ENCODE measurements at regions not wholly inside any gene's neighbourhood (a gene's known extent, or its start where the extent isn't known, plus 50 kb on each side); places are given as distances from the start of the nearest gene placed in this dataset.
"Not testable (repeated sequence)": the region's sequence is repeated elsewhere in the genome, so short reads cannot be mapped to it uniquely, and the experiment has no call there.

GRCh38 chrX:26914232-26914631 lies 548.9 kb downstream of the PPP4R3C start:
- no peaks in the 10 kb centered on the region for H3K9me3 ChIP-seq
- H3K36me3 ChIP-seq, result no peaks in the 10 kb centered on the region
- H3K27me3 ChIP-seq, result peaks cover 0 to 15% of the 10 kb centered on the region in 2 donors
- no peaks in the 10 kb centered on the region for H3K4me1 ChIP-seq
- no peak for DNase-seq (ENCODE audit: low spot score in 2 of 2)
- TF ChIP-seq POLR2AphosphoS5 (IDR thresholded peaks at IDR 0.05), result no peak
- TF ChIP-seq CTCF (IDR thresholded peaks at IDR 0.05), result no peak
- H3K4me3 ChIP-seq, result no peak overlapping the region
- H3K27ac ChIP-seq, result no peak overlapping the region
- intact Hi-C loops (cut with DNase I; ENCODE audit: low total_unique reads), result no loop called here

- H3K27ac ChIP-seq; intact Hi-C loops (cut with DNase I; ENCODE audit: low total_unique reads); H3K9me3 ChIP-seq; H3K4me1 ChIP-seq; H3K4me3 ChIP-seq; DNase-seq (ENCODE audit: low spot score in 2 of 2); H3K27me3 ChIP-seq; H3K36me3 ChIP-seq: not testable (repeated sequence)
Observed at GRCh38 chrX:26911785-26912184, 551.4 kb downstream of the PPP4R3C start.

- no peak overlapping the region for H3K4me3 ChIP-seq
- DNase-seq (ENCODE audit: low spot score in 2 of 2), result no peak
- H3K27ac ChIP-seq, result no peak overlapping the region
- intact Hi-C loops (cut with DNase I; ENCODE audit: low total_unique reads), result no loop called here
- TF ChIP-seq CTCF (IDR thresholded peaks at IDR 0.05) (no peak), POLR2A (IDR thresholded peaks at IDR 0.05) (no peak), POLR2AphosphoS5 (IDR thresholded peaks at IDR 0.05) (no peak)
- H3K36me3 ChIP-seq, result no peaks in the 10 kb centered on the region
- no peaks in the 10 kb centered on the region for H3K9me3 ChIP-seq
- H3K4me1 ChIP-seq, result no peaks in the 10 kb centered on the region
- H3K27me3 ChIP-seq, result no peaks in the 10 kb centered on the region
Observed at GRCh38 chrX:26909728-26910127, 553.4 kb downstream of the PPP4R3C start.

DNA sequence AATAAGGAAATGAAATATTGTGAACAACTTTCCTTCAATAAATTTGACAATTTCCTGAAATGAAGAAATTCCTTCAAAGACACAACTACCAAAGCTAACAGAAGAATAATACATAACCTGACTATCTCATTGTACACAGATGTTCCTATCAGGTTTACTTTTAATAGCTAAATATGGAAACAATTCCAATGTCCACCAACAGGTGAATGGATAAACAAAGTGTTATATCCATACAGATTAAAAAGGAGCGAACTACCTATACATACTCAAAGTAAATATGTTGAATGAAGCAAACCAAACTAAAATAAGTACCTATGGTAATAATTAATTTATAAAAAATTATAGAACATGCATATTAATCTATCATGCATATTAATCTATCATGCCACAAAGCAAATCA lies 554.9 kb downstream of the PPP4R3C start:
- H3K4me3 ChIP-seq, result no peak overlapping the region

DNA sequence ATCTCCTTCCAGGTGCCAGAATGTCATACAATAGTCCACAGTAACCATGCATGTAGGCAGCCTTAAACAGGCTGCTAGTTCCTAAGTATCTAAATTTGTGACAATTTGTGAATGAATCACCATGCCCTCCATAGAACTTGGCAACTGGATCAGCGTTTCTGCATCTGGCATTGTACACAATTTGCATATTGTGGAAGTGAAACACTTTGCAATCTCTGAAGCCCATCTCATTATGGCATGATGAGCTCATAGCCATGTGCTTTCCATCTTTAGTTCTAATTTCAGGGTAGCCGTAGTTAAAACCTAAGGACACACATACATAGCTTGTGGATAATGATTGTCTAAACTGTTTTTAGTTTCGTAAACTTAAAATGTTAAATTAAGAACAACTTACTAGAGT lies 573.6 kb downstream of the PPP4R3C start:
- TF ChIP-seq CTCF (IDR thresholded peaks at IDR 0.05) (no peak), POLR2A (IDR thresholded peaks at IDR 0.05) (no peak), POLR2AphosphoS5 (IDR thresholded peaks at IDR 0.05) (no peak)
- intact Hi-C loops (cut with DNase I; ENCODE audit: low total_unique reads), result no loop called here

More for the DNA sequence above, 554.9 kb downstream of the PPP4R3C start:
- TF ChIP-seq CTCF (IDR thresholded peaks at IDR 0.05) (no peak), POLR2A (IDR thresholded peaks at IDR 0.05) (no peak), POLR2AphosphoS5 (IDR thresholded peaks at IDR 0.05) (no peak)
- Histone ChIP-seq H3K36me3 (no peaks in the 10 kb centered on the region), H3K27ac (no peak overlapping the region), H3K27me3 (no peaks in the 10 kb centered on the region), H3K4me1 (no peaks in the 10 kb centered on the region), H3K9me3 (no peaks in the 10 kb centered on the region)
- intact Hi-C loops (cut with DNase I; ENCODE audit: low total_unique reads), result no loop called here
- no peak for DNase-seq (ENCODE audit: low spot score in 2 of 2)

GRCh38 chrX:26873736-26874135 lies 589.4 kb downstream of the PPP4R3C start:
- H3K4me1 ChIP-seq, result no peaks in the 10 kb centered on the region
- H3K27ac ChIP-seq, result no peak overlapping the region
- peaks cover 0 to 7% of the 10 kb centered on the region in 2 donors for H3K27me3 ChIP-seq
- DNase-seq (ENCODE audit: low spot score in 2 of 2), result no peak
- H3K4me3 ChIP-seq, result no peak overlapping the region
- H3K9me3 ChIP-seq, result peaks cover 0 to 5% of the 10 kb centered on the region in 2 donors
- no peaks in the 10 kb centered on the region for H3K36me3 ChIP-seq
- TF ChIP-seq POLR2AphosphoS5 (IDR thresholded peaks at IDR 0.05), result no peak
- TF ChIP-seq CTCF (IDR thresholded peaks at IDR 0.05), result no peak
- no peak for TF ChIP-seq POLR2A (IDR thresholded peaks at IDR 0.05)
- intact Hi-C loops (cut with DNase I; ENCODE audit: low total_unique reads), result no loop called here

More for the DNA sequence above, 573.6 kb downstream of the PPP4R3C start:
- Histone ChIP-seq H3K4me1 (no peaks in the 10 kb centered on the region), H3K27ac (no peak overlapping the region), H3K36me3 (no peaks in the 10 kb centered on the region), H3K9me3 (no peaks in the 10 kb centered on the region), H3K27me3 (peaks cover 0 to 12% of the 10 kb centered on the region in 2 donors), H3K4me3 (no peak overlapping the region)
- no peak for DNase-seq (ENCODE audit: low spot score in 2 of 2)
